ENCODE measurements at regions not wholly inside any gene's neighbourhood (a gene's known extent, or its start where the extent isn't known, plus 50 kb on each side); places are given as distances from the start of the nearest gene placed in this dataset.
A peak's percentile ranks its signal among the peaks of the same experiment; 100 is the strongest.
"Not testable (repeated sequence)": the region's sequence is repeated elsewhere in the genome, so short reads cannot be mapped to it uniquely, and the experiment has no call there.

GRCh38 chr15:24835301-24835700 is 119.5 kb upstream of the SNRPN start:
- ATAC-seq (no peak), DNase-seq (no peak)

DNA sequence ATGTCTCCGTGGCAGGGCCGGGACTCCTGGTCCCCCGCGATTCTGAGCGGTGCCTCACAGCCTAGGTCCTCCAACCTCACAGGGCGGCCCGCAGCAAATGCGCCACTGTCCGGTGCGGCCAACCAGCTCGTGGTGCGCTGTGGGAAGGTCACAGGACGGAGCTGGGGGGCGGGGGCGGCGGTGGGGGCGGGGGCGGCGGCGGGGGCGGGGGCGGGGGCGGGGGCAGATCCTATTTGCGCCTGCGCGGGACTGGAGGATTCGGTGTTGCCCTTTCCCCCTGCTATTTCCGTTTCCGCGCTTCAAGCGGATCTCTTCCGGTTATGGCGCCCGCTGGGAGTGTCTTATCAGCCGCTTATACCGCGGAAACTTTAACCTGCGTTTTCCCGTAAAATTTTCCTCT is 106.7 kb upstream of the SNRPN start:
- ATAC-seq (no peak), DNase-seq (no peak)

- ATAC-seq (no peak), DNase-seq (no peak)
These were observed 98.1 kb upstream of the SNRPN start for GRCh38 chr15:24856397-24857390.

DNA sequence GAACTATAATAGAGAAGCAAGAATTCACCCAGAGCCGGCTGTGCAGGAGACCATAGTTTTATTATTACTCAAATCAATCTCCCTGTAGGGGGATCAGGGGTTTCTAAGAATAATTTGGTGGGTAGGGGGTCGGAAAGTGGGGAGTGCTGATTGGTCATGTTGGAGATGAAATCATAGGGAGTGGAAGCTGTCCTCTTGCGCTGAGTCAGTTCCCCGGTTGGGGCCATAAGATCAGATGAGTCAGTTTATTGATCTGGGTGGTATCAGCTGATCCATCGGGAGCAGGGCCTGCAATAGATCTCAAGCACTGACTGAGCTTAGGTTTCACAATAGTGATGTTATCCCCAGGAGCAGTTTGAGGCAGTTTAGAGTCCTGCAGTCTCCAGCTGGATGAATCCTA is 97.0 kb upstream of the SNRPN start:
- ATAC-seq (no peak), DNase-seq (no peak)

DNA sequence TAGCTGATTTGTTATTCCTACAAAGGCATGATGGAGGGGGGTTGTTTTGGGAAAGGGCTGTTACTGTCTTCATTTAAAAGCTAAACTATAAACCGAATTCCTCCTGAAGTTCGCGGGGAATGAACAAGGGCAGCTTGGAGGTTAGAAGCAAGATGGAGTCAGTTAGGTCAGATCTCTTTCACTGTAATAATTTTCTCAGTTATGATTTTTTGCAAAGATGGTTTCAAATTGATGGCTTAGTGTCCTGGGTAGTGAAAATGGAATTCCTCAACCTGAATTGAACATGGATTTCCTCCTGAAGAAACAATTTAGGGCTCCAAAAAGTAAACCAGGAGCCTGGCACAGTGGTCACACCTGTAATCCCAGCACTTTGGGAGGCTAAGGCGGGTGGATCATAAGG is 96.6 kb upstream of the SNRPN start:
- not testable (repeated sequence) for ATAC-seq

DNA sequence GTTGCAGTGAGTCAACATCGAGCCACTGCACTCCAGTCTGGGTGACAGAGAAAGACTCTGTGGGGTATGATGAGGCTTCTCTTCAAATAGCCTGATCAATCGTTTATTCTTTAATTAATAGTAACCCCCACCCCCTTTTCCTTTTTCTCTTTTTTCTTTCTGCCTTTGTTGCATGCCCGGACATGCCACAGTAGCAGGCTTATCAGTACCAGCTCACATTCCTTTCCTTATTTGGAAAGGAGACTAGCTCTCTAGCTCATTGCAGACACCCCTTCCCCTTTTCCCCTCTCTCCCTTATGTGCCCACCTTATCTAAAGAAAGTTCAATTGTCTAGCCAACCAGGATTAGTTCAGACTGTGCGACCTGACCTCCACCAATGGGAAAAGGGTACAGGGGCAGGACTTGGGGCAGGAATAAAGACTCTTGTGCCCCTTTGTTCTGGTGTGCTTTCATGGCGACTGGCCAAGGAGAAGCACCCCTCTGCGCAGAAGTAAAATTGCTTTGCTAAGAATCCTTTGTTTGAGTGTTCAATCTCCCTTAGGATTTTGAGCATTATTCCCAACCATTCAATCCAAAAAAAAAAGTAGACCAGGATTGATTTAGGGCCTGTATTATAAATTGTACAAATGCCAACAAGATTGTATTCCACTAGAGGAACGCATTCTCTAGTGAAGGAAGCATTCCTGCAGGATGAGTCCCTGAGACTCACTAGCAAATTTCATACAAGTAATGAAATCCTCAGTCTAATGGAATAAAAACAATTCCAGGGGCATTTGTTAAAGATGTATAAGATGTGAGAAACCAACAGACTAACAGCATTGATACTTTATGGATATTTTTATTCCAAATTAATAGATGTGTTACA is 95.8 kb upstream of the SNRPN start:
- no peak for DNase-seq

More for the DNA sequence above, 96.6 kb upstream of the SNRPN start:
- DNase-seq, result not testable (repeated sequence)

DNA sequence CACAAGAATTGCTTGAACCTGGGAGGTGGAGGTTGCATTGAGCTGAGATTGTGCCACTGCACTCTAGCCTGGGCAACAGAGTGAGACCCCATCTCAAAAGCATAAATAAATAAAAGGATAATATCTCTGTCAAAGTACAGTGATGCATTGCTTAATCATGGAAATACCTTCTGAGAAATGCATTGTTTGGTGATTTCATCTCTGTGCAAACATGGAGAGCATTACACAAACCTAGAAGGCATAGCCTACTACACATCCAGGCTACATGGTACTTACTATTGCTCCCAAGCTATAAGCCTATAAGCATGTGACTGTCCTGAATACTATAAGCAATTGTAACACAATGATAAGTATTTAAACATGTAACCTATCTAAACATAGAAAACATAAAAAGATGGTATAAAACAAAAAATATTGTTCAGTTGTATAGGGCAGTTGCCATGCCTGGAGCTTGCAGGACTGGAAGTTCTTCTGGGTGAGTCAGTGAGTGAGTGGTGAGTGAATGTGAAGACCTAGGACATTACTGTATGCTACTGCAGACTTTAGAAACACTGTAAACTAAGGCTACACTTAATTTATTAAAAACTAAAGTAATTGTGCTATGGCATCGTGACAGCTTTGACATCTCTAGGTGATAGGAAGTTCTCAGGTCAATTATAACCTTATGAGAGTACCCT is 93.6 kb upstream of the SNRPN start:
- ATAC-seq, result no peak
- DNase-seq, result no peak

More for the DNA sequence above, 95.8 kb upstream of the SNRPN start:
- ATAC-seq, result no peak

- DNase-seq, result no peak
- ATAC-seq, result no peak
These were observed 91.9 kb upstream of the SNRPN start for GRCh38 chr15:24862726-24863521.

- ATAC-seq, result no peak
These were observed 89.5 kb upstream of the SNRPN start for GRCh38 chr15:24865303-24865702.

DNA sequence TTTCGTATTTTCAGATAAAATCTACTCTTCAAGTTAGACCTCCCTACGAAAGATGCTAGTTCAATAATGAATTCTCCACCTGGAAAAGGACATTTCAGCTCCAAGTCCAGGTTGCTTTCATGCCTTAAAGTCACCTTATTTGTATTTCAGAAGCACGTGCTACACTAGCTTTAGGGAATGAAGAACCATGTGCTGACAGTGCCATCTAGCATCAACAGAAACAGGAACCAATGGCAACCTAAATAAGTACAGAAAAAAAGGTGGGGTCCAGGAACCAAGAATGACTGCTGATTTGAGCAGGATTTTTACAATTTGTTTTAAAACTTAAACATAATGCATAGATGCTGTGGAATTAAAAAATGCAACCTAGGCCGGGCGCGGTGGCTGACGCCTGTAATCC is 77.6 kb upstream of the SNRPN start:
- ATAC-seq (no peak), DNase-seq (no peak)

More at GRCh38 chr15:24865303-24865702, 89.5 kb upstream of the SNRPN start:
- no peak for DNase-seq

DNA sequence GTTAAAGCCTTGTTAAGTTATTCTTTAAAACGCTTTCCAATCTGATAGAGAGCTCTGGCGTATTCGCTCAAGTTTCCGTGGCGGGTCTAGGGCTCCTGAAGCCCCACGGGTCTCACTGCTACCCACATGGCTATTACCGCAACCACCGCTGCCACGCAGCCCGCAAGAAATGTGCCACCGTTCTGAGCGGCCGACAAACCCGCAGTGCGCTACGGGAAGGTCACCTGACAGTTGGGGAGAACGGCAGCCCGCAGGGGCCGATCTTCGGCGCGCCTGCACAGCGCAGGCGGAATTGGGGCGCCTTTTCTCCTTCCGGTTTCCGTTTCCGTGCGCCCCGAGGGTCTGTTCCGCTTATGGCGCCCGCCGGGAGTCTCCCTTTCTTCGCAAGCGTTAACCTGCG is 76.6 kb upstream of the SNRPN start:
- no peak for ATAC-seq
- DNase-seq, result peak; percentile 6

GRCh38 chr15:24879492-24879891 is 75.3 kb upstream of the SNRPN start:
- DNase-seq (no peak), ATAC-seq (no peak)

DNA sequence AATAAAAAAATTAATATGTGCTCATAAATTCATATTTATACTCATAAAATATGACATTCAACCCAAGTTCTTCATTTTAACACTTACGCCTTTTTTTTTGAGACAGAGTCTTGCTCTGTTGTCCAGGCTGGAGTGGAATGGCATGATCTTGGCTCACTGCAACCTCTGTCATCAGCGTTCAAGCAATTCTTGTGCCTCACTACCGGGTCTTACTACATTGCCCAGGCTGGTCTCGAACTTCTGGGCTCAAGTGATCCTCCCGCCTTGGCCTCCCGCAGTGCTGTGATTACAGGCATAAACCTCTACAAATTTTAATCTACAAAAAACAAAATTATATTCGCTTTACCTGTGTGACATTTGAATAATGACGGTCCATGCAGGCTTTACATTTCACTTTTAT is 74.1 kb upstream of the SNRPN start:
- DNase-seq, result no peak
- no peak for ATAC-seq

GRCh38 chr15:24886538-24886937 is 68.2 kb upstream of the SNRPN start:
- no peak for DNase-seq
- ATAC-seq, result no peak

- DNase-seq (no peak), ATAC-seq (no peak)
These were observed 56.0 kb upstream of the SNRPN start for GRCh38 chr15:24898715-24899272.

DNA sequence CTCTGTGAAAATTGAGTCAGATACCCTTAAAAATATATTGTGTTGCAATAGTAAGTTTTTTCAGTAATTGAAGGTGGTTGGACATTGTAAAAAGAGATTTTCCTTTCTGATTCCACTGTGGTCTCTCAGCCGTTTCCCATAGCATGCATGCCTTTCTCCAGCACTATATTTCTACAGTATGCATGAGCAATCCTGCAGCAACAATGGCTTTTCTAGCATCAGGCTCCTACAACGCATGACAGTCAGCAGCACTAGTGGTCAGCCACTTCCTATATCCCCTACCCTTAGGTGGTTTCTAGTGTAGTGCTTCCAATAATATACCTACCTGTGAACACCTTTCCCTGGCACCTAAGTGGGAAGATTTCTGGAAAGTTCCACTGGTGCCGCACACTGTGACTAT is 55.4 kb upstream of the SNRPN start:
- ATAC-seq (no peak), DNase-seq (no peak)

GRCh38 chr15:24899795-24900194 is 55.0 kb upstream of the SNRPN start:
- ATAC-seq (no peak), DNase-seq (no peak)

- DNase-seq (no peak), ATAC-seq (no peak)
These were observed 53.4 kb upstream of the SNRPN start for GRCh38 chr15:24901409-24901808.

Measured in stimulated activated naive CD8-positive, alpha-beta T cell treated with anti-CD3 and anti-CD28 coated beads, Interleukin-15, Interleukin-2, amounts not matched to agents 100 U/mL and 50 U/mL, for 24 hours (primary cell).